GM21526 (cell line): ENCODE measurements at regions not wholly inside any gene's neighbourhood (a gene's known extent, or its start where the extent isn't known, plus 50 kb on each side); places are given as distances from the start of the nearest gene placed in this dataset.

Experiments
- ATAC-seq: cut with Tn5 transposase; IDR thresholded peaks from one replicate; pipeline ENCODE4 v1.9.1; 2021; ENCODE audit warnings: moderate library complexity; ENCODE audit not compliant: unreplicated experiment, low FRiP score

DNA sequence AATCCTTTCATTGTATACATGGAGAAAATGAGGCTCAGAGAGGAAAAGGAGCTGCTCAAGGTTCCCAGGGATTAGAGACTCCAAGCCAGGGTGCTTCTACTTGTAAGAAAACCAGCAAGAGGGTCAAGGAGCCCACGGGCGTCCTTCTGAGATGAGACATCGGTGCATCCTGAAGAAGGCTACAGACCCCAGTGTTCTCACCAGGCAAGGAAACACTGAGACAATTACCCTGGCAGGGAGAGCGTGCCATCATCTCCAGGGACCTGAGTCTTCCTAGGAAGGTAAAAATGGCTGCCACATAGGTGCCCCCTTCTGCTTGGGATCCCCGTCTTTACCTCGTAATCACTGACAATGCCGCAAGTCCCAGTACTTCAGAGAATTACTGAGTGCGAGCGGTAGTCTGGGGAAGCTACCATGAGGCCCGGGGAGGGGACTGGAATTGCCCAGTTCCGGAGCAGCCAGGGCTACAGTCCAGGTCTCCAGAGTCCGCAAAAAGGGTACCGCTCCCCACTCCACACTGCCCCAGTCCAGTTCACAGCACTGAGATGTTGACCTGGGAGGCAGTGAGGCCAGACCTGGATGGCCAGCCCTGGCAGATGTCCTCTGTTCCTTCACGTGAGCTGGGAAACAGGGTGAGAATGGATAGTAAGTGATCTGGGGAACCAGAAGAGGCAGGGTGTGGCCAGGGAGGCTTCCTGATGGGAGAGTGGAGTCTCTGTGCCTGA, 164.7 kb upstream of the SMAD3 start:
- ATAC-seq: no peak

DNA sequence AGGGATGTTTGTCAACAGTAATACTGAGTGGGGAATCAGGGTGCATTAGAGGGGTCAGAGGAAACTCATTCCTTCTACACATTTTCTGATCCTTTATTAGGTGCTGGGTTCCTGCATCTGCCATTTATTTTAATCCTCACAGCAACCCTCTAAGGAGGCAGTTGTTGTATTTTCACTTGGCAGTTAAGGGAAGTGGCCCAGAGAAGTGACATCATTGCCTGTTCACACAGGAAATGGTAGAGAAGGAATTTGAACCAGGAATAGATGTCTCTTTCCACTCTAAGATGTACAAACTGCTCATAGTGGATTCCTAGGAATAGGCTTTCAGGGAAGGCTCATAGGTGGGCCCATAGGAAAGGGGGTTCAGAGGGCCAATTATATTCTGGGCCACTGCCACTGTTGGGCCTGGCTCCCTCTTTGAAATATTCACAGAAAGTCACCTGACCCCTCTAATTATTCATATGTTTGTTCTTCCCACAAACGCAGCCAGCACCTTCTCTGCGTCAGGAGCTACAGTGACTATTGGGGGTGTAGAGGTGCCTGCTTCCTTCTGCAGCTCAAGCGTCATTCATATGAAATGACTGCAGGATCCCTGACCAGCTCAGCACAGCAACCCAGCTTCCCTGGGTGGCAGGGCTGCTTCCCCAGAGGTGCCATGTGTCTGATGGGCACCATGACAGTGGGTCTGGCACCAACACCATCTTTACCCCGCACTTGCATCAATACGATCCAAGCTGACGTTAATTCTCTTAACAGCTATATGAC, 163.9 kb upstream of the SMAD3 start:
- no peak for ATAC-seq

DNA sequence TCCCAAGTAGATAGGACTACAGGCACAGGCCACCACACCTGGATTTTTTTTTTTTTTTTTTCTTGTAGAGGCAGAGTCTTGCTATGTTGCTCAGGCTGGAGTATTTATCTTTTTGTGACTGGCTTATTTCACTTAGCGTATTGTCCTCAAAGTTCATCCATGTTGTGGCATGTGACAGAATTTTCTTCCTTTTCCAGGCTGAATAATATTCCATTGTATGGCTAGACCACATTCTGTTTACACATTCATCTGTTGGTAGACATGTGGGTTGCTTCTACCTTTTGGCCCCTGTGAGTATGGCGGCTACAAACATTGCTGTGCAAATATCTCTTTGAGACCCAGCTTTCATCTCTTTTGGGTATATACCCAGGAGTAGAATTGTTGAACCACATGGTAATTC, 160.2 kb upstream of the SMAD3 start:
- no peak for ATAC-seq

GRCh38 chr15:66905954-66906353, 159.4 kb upstream of the SMAD3 start:
- ATAC-seq: no peak

GRCh38 chr15:66906668-66907614, 158.5 kb upstream of the SMAD3 start:
- no peak for ATAC-seq

DNA sequence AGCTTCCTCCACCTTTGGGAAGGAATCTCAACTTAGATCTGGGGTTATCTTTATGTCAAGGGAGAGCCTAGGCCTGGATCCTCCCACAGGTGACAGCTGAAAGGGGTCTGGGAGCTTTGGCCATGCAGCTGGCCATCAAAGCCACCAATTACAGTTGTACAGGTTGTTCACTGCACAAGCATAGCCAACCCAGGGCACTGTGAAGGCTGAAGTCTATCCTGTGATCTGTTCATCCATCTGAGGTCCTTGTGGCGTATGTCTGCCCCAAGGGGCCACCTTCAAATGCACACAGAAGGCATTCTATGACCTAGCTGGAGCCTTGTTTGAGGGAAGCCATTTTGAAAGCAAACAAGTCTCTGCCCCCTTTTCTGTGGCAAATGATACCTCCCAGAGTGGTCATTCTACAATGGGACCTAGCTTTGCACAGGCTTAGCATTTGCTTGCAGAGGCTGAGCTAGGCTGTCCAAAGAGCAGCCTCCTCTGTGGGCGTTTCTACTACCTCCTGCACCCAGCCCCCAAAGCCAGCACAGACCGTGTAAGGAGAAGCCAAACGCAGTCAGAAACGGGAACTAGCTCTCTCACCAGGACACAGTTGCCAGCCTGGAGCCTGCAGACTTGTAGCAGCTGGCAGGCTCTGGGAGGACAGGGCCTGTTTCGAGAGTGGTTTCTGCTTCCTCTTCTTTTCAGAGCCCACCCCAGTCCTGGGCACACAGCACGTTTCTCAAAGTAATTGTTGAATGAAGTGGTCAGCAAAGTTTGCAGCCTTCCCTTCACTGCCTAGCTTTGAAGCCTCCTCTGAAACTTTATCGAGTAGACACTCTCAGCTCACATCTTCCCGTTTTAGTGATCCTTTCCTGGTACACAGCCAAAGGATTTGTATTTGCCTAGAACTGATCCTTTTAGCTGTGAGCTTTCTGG, 157.3 kb upstream of the SMAD3 start:
- no peak for ATAC-seq

- ATAC-seq: no peak
These were observed 156.7 kb upstream of the SMAD3 start for GRCh38 chr15:66908744-66909095.

GRCh38 chr15:66909381-66909890, 156.0 kb upstream of the SMAD3 start:
- ATAC-seq: no peak

DNA sequence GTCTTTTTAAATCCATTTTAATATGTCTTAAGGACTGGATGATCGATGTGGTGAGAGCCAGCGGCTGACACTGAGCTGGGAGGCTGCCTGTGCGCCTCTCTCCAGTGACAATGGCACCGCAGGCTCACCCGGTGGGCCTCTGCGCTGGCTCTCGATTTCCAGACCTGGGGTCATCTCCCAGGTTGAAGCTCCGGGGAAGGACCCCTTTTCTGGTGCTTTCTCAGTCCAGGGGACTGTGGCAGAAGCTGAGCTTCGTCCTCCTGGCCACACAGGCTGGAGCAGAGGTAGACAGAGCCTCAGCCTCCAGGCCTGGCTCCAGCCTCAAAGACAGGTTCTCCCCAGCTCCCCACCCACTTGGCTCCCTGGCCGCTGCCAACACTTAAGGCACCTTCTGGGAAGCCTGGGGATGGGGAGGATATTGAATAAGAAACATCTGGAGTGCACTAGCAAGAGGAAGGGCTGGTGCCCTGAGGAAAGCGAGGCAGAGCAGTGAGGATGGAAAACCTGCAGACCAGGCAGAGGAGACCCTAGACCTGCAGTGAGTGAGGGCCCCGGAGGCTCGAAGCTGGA, 154.2 kb upstream of the SMAD3 start:
- ATAC-seq: no peak

GRCh38 chr15:66912001-66912400, 153.4 kb upstream of the SMAD3 start:
- ATAC-seq: no peak

GRCh38 chr15:66912441-66912840, 153.0 kb upstream of the SMAD3 start:
- ATAC-seq: no peak

GRCh38 chr15:66917904-66918448, 147.4 kb upstream of the SMAD3 start:
- ATAC-seq: no peak

DNA sequence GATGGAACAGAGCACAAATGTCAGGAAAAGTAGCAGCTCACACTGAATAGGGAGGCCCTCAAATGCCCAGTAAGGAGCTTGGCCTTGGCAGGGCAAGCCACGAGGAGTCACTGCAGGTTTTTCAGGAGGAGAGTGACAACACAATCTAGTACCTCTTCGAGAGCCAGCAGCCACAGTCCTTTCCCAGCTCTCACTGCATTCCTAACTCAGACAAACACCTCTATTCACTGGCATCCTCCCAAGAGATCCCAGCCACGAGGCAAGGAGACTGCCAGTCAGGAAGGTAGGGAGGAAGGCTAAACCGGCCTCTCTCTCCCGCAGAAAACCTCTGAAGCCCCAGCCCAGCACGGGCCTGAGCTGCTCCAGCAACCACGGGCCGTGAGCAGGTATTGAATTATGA, 146.0 kb upstream of the SMAD3 start:
- no peak for ATAC-seq

- ATAC-seq: no peak
These were observed 144.0 kb upstream of the SMAD3 start for GRCh38 chr15:66921319-66921915.

DNA sequence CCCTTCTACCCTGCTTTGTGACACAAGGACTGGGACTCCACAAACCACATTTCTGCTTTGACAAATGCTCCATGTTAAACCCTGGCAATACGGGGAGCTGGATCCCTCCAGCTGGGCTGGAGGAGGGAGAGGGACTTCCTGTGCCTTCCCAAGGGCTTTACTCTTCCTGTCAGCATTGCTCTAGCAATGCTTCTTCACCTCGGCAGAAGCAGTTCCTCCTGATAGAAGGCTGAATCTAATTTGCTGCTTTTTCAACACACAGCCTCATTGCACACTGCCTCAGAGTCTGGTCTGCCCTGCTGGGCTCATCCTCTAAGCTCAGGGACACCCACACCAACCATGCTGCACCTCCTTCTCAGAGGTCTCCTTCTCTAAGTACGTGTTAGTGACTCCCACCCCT, 142.8 kb upstream of the SMAD3 start:
- ATAC-seq: no peak

DNA sequence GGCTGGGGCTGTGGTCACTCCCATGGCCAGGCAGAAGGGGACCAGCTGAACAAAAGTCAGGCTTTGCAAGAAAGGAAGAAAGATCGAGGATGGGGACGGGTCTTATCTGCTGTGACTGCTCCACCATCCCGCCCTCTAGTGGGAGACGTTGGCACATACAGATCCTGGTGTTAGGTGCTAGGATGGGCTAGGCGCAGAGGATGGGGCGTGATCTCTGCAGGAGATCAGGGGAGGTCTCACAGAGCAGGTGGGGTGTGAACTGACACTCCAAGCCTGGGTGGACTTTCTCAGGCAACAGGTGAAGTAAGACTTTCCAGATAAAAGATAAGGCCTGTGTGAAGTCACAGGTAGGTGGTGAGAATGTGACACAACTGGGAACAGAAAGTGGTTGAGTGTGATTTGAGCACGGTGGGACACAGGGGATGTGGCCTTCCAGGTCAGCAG, 141.9 kb upstream of the SMAD3 start:
- no peak for ATAC-seq

GRCh38 chr15:66924889-66925288, 140.5 kb upstream of the SMAD3 start:
- ATAC-seq: no peak

DNA sequence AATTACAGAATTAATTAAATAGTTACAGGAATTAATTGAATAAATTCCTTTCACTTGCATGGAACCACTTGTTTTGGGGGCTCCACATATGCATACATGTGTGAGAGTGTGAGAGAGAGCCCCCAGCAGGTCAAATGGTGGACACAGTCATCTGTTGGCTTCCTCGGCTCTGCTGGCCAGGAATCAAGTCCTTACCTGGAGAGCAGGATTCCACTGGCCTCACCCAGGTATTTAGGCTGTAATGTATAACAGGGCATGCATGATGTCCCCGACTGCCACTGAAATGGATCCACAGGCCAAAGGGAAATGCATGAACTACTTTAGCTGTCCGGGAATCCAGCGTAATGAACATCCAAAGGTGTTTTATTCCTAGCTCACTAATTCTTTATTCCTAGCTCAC, 139.7 kb upstream of the SMAD3 start:
- no peak for ATAC-seq
